CD14-positive monocyte (primary cell): ENCODE measurements at regions not wholly inside any gene's neighbourhood (a gene's known extent, or its start where the extent isn't known, plus 50 kb on each side); places are given as distances from the start of the nearest gene placed in this dataset.

ENCODE experiments used
- DNase-seq, 3 donors: peaks; one replicate each; pipeline ENCODE4 v3.0.0-alpha.2; 2011 to 2022
- H2AFZ ChIP-seq: 2 replicates; pipeline ENCODE4 v1.6.0; 2012; ENCODE audit warnings: mild to moderate bottlenecking, low read depth, low read length, inconsistent platforms; ENCODE audit not compliant: insufficient read depth, poor library complexity, severe bottlenecking
- H3K27ac ChIP-seq, 2 donors: 1 replicate in 1 of 2; 2 replicates in 1 of 2; pipeline ENCODE4 v1.5.1; 2012 to 2013; ENCODE audit warnings: low read length in 2 of 2, control low read depth in 1 of 2, inconsistent platforms in 1 of 2, low read depth in 1 of 2, mild to moderate bottlenecking in 1 of 2
- H3K27me3 ChIP-seq, 2 donors: one replicate each; pipeline versions ENCODE4 v1.6.0 to v1.6.1; 2011 to 2013; ENCODE audit warnings: low read length in 2 of 2; ENCODE audit not compliant: control insufficient read depth in 2 of 2, insufficient read depth in 2 of 2
- H3K36me3 ChIP-seq, 2 donors: replicated peaks in 1 of 2; 1 replicate in 1 of 2; 2 replicates in 1 of 2; pipeline versions ENCODE4 v1.5.1 to v1.6.1; 2012 to 2013; ENCODE audit warnings: low read length in 2 of 2, control low read depth in 1 of 2, inconsistent platforms in 1 of 2, mild to moderate bottlenecking in 1 of 2; ENCODE audit not compliant: insufficient read depth in 2 of 2, control insufficient read depth in 1 of 2
- H3K4me1 ChIP-seq, 2 donors: 1 replicate in 1 of 2; 2 replicates in 1 of 2; pipeline versions ENCODE4 v1.5.1 to v1.6.1; 2012 to 2013; ENCODE audit warnings: low read length in 2 of 2, control low read depth in 1 of 2, inconsistent platforms in 1 of 2, mild to moderate bottlenecking in 1 of 2, moderate library complexity in 1 of 2; ENCODE audit not compliant: insufficient read depth in 2 of 2, control insufficient read depth in 1 of 2
- H3K4me2 ChIP-seq: replicated peaks from 2 replicates; pipeline ENCODE3; 2012; ENCODE audit warnings: low read length, moderate library complexity, mild to moderate bottlenecking; ENCODE audit not compliant: poor library complexity, severe bottlenecking; ENCODE audit errors: extremely low read depth
- H3K4me3 ChIP-seq, 3 experiments: fragments of 200-600 bp in 1 of 3; sonication (generic) in 1 of 3; replicated peaks in 1 of 3; 1 replicate in 2 of 3; 2 replicates in 1 of 3; pipeline ENCODE4 v1.5.1; 2011 to 2013; ENCODE audit warnings: low read length in 3 of 3, mild to moderate bottlenecking in 3 of 3, control low read depth in 2 of 3, low read depth in 2 of 3, inconsistent platforms in 1 of 3, moderate library complexity in 1 of 3
- H3K79me2 ChIP-seq: 2 replicates; pipeline ENCODE4 v1.6.0; 2012; ENCODE audit warnings: mild to moderate bottlenecking, control low read depth, inconsistent platforms, low read length, moderate library complexity; ENCODE audit not compliant: insufficient read depth
- H3K9ac ChIP-seq: 2 replicates; pipeline ENCODE4 v1.6.0; 2017; ENCODE audit warnings: low read length, mild to moderate bottlenecking; ENCODE audit not compliant: insufficient read depth, poor library complexity, severe bottlenecking
- H3K9me3 ChIP-seq, 2 donors: replicated peaks in 1 of 2; 1 replicate in 1 of 2; 2 replicates in 1 of 2; pipeline versions ENCODE4 v1.5.1 to v1.6.1; 2012 to 2013; ENCODE audit warnings: low read length in 2 of 2, control low read depth in 1 of 2; ENCODE audit not compliant: control insufficient read depth in 1 of 2, insufficient read depth in 1 of 2
- H4K20me1 ChIP-seq: 2 replicates; pipeline ENCODE4 v1.6.0; 2012; ENCODE audit warnings: mild to moderate bottlenecking, low read length, control low read depth, moderate library complexity; ENCODE audit not compliant: insufficient read depth
- H3K27ac Mint-ChIP-seq, 7 donors: one replicate each; pipeline ENCODE4 v1.8.0; 2020; ENCODE audit warnings: mild to moderate bottlenecking in 7 of 7, mixed read lengths in 7 of 7, moderate library complexity in 6 of 7, inconsistent platforms in 2 of 7
- H3K27me3 Mint-ChIP-seq, 3 donors: one replicate each; pipeline ENCODE4 v1.8.0; 2021 to 2022; ENCODE audit warnings: low read depth in 3 of 3, mild to moderate bottlenecking in 3 of 3, mixed read lengths in 3 of 3, moderate library complexity in 3 of 3, inconsistent platforms in 1 of 3
- H3K36me3 Mint-ChIP-seq, 2 donors: one replicate each; pipeline ENCODE4 v1.8.0; 2020; ENCODE audit warnings: mixed read lengths in 2 of 2, inconsistent platforms in 1 of 2, mild to moderate bottlenecking in 1 of 2
- H3K4me1 Mint-ChIP-seq: one replicate; pipeline ENCODE4 v1.8.0; 2020; ENCODE audit warnings: mild to moderate bottlenecking, mixed read lengths
- H3K4me3 Mint-ChIP-seq, 2 donors: one replicate each; pipeline ENCODE4 v1.8.0; 2020; ENCODE audit warnings: mild to moderate bottlenecking in 2 of 2, mixed read lengths in 2 of 2, moderate library complexity in 1 of 2
- H3K9me3 Mint-ChIP-seq, 7 donors: one replicate each; pipeline ENCODE4 v1.8.0; 2020 to 2022; ENCODE audit warnings: mixed read lengths in 7 of 7, mild to moderate bottlenecking in 6 of 7, moderate library complexity in 6 of 7, inconsistent platforms in 2 of 7
- WGBS: methylation state at CpG from one replicate; pipeline ENCODE4 v1.1.5; 2013; ENCODE audit warnings: missing lambda C conversion rate; ENCODE audit not compliant: insufficient coverage; 5-methylcytosine and 5-hydroxymethylcytosine counted together
- intact Hi-C, 2 donors: fragments of 100-400 bp; cut with micrococcal nuclease; formaldehyde crosslinking; loops; one replicate each; pipeline versions ENCODE4 v1.15.0 to v1.15.1; 2023
- TF ChIP-seq, protein P1 (sequence below): fragments of 200-600 bp; IDR thresholded peaks from one replicate; pipeline ENCODE4 v1.8.0; 2022; ENCODE audit warnings: antibody characterized with exemption, mild to moderate bottlenecking

DNA sequence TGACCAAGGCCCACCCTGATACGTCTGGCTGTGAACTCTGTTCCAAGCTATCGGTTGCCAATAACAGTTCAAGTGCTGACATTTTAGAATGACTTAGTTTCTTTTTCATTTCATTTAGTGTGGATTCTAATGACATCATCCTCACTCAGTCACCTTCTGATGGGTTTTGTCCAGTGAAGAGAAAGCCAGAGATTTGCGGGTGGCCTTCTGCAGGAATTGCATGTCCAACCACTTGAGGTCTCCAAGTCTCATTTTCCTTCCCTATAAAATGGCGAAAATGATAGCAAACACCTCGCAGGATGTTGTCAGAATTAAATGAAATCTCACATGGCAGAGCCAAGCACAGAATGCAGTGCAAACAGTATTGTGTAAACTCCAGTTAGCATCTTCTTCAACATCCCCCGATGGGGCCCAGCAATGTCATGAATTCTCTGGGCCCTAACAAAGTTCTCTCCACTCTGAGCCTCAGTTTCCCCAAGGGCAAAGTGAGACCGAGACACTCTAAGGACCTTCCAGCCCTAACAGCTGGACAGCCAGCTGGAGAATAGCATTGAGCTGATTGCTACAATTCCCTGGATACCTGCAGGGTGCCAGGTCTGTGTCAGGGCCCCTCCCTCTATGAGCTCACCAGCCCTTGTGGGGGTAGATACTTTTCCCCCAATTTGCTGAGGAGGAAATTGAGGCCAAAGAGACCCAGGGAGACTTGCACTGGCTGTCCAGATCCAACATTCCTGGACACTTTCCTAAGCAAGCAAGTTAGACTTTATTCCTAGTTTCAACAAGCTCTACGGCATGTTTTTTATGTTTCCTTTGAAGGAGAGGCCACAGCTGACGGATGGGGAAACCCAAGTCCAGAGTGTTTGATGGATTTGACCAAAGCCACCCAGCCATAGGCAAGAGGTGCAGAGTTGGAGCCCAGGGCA lies 286.7 kb downstream of the MN1 start:
- Histone ChIP-seq H3K36me3 (no peaks in the 10 kb centered on the region), H3K4me3 (no peak overlapping the region), H3K79me2 (no peaks in the 10 kb centered on the region), H3K9ac (no peak overlapping the region), H3K4me1 (no peaks in the 10 kb centered on the region), H4K20me1 (no peaks in the 10 kb centered on the region), H2AFZ (no peak overlapping the region), H3K27me3 (no peaks in the 10 kb centered on the region), H3K9me3 (no peaks in the 10 kb centered on the region), H3K27ac (no peak overlapping the region), H3K4me2 (no peak overlapping the region)
- 84% methylated on average over 5 of the region's 9 CpGs for WGBS
- H3K4me3 Mint-ChIP-seq = no peak overlapping the region
- intact Hi-C loops = no loop called here
- peaks cover 0 to 3% (median 2%) of the 10 kb centered on the region in 3 donors for H3K27me3 Mint-ChIP-seq
- peaks cover 0 to 2% (median 0%) of the 10 kb centered on the region in 7 donors for H3K9me3 Mint-ChIP-seq
- no peaks in the 10 kb centered on the region for H3K36me3 Mint-ChIP-seq
- TF ChIP-seq, protein P1, sequence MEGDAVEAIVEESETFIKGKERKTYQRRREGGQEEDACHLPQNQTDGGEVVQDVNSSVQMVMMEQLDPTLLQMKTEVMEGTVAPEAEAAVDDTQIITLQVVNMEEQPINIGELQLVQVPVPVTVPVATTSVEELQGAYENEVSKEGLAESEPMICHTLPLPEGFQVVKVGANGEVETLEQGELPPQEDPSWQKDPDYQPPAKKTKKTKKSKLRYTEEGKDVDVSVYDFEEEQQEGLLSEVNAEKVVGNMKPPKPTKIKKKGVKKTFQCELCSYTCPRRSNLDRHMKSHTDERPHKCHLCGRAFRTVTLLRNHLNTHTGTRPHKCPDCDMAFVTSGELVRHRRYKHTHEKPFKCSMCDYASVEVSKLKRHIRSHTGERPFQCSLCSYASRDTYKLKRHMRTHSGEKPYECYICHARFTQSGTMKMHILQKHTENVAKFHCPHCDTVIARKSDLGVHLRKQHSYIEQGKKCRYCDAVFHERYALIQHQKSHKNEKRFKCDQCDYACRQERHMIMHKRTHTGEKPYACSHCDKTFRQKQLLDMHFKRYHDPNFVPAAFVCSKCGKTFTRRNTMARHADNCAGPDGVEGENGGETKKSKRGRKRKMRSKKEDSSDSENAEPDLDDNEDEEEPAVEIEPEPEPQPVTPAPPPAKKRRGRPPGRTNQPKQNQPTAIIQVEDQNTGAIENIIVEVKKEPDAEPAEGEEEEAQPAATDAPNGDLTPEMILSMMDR = no peak
- no peak for DNase-seq
- H3K4me1 Mint-ChIP-seq = peaks cover 7% of the 10 kb centered on the region
- H3K27ac Mint-ChIP-seq = no peak overlapping the region

DNA sequence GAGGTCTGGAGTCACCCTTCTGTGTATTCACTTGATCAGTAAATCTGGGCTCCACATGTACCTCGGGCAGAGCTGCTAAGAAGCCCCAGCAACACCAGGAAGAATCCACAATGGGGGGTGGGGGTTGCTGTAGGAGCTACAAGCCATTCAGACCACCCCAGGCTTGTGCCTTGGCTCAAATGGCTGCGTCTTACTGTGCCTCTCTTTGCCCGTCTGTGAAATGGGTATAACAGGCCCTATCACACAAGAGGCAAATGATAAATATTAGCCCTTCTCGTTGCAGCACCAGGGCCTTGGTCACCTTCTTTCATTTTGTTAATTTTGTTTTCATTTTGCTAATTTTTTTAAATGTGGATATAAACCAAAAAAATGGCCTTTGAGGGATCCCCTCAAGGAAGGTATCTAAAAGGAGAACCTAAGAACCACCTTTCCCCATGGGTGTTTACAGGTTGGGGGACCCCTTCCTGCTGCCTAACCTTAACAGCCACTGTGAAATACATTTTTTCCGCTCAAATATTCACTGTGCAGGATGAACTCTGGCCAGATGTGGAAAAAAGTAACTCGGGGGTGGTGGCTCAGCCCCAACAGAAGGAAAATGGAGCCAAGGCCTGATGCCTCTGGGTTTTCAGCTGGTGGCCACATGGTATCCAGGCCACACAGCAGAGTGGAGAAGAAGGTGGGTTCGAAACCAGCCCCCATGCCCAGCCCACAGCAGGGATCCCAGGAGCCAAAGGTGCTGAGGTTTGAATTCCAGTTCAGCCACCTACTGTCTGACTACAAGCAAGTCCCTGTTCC lies 284.0 kb downstream of the MN1 start:
- TF ChIP-seq, protein P1 = no peak
- H3K79me2 ChIP-seq = no peaks in the 10 kb centered on the region
- H3K9me3 Mint-ChIP-seq = peaks cover 0 to 2% (median 0%) of the 10 kb centered on the region in 7 donors
- no peaks in the 10 kb centered on the region for H3K36me3 Mint-ChIP-seq
- H3K27me3 Mint-ChIP-seq = peaks cover 0 to 2% (median 0%) of the 10 kb centered on the region in 3 donors
- H3K4me3 ChIP-seq = no peak overlapping the region
- H3K4me3 Mint-ChIP-seq = no peak overlapping the region
- H4K20me1 ChIP-seq = no peaks in the 10 kb centered on the region
- H3K27ac ChIP-seq = no peak overlapping the region
- H3K27me3 ChIP-seq = no peaks in the 10 kb centered on the region
- H3K36me3 ChIP-seq = no peaks in the 10 kb centered on the region
- intact Hi-C loops = no loop called here
- no peaks in the 10 kb centered on the region for H3K4me1 ChIP-seq
- H3K27ac Mint-ChIP-seq = no peak overlapping the region
- WGBS = 80% methylated on average over 1 of the region's 7 CpGs
- no peaks in the 10 kb centered on the region for H3K9me3 ChIP-seq
- H3K9ac ChIP-seq = no peak overlapping the region
- no peak overlapping the region for H2AFZ ChIP-seq
- H3K4me1 Mint-ChIP-seq = peaks cover 2% of the 10 kb centered on the region
- DNase-seq = no peak
- H3K4me2 ChIP-seq = no peak overlapping the region
